Fibroblast of mammary gland (primary cell): ENCODE measurements at regions not wholly inside any gene's neighbourhood (a gene's known extent, or its start where the extent isn't known, plus 50 kb on each side); places are given as distances from the start of the nearest gene placed in this dataset.

Source experiments
- DNase-seq: peaks from one replicate; pipeline ENCODE4 v3.0.0-alpha.2; 2010; ENCODE audit warnings: low read depth
- H3K4me3 ChIP-seq: 2 replicates; pipeline ENCODE4 v1.5.1; 2011; ENCODE audit warnings: low read depth, mild to moderate bottlenecking, low read length, moderate library complexity; ENCODE audit not compliant: control insufficient read depth
- TF ChIP-seq, protein P1 (sequence below): conservative IDR thresholded peaks from 2 replicates; pipeline ENCODE4 v1.5.1; 2011; ENCODE audit warnings: low read depth, low read length, inconsistent platforms; ENCODE audit not compliant: control insufficient read depth, insufficient read depth

- DNase-seq: no peak
- TF ChIP-seq, protein P1, sequence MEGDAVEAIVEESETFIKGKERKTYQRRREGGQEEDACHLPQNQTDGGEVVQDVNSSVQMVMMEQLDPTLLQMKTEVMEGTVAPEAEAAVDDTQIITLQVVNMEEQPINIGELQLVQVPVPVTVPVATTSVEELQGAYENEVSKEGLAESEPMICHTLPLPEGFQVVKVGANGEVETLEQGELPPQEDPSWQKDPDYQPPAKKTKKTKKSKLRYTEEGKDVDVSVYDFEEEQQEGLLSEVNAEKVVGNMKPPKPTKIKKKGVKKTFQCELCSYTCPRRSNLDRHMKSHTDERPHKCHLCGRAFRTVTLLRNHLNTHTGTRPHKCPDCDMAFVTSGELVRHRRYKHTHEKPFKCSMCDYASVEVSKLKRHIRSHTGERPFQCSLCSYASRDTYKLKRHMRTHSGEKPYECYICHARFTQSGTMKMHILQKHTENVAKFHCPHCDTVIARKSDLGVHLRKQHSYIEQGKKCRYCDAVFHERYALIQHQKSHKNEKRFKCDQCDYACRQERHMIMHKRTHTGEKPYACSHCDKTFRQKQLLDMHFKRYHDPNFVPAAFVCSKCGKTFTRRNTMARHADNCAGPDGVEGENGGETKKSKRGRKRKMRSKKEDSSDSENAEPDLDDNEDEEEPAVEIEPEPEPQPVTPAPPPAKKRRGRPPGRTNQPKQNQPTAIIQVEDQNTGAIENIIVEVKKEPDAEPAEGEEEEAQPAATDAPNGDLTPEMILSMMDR: no peak
- no peak overlapping the region for H3K4me3 ChIP-seq
These were observed 319.5 kb downstream of the PRL start for GRCh38 chr6:21977346-21977745.

DNA sequence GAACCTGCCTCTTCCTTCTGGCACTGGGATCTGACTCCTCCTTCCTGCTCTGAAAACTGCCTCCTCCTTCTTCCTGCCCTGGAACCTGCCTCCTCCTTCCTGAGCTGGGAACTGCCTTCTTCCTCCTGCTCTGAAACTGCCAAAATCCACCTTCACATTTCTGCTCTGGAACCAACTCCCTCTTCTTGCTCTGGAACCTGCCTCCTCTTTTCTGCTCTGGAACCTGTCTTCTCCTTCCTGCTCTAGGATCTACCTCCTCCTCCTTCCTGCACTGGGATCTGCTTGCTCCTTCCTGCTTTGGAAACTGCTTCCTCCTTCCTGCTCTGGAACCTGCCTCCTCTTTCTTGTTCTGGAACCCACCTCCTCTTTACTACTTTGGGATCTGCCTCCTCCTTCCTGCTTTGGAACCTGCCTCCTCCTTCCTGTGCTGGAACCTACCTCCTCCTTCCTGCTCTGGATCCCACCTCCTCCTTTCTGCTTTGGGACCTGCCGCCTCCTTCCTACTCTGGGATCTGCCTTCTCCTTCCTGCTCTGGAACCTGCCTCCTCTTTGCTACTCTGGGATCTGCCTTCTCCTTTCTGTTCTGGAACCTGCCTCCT, 315.5 kb downstream of the PRL start:
- no peak for DNase-seq
- TF ChIP-seq, protein P1: no peak
- H3K4me3 ChIP-seq: no peak overlapping the region

DNA sequence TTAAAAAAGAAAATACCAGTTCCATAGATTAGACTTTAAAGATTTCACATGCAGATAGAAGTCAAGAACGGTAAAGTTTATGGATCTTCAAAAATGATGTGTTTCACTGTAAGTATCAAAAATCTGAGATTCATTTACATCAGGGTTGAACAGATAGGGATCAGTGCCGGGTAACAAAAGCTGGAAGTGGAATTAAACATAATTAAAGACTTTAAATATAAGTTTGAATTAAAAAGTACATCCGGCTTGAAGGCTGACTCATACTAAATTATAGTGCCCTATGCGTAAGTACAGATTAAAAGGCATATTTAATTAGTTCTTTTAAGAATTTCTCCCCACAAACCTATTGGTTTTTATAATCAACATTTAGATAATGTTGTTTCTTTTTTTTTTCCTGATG, 312.7 kb downstream of the PRL start:
- no peak for DNase-seq
- TF ChIP-seq, protein P1: no peak

DNA sequence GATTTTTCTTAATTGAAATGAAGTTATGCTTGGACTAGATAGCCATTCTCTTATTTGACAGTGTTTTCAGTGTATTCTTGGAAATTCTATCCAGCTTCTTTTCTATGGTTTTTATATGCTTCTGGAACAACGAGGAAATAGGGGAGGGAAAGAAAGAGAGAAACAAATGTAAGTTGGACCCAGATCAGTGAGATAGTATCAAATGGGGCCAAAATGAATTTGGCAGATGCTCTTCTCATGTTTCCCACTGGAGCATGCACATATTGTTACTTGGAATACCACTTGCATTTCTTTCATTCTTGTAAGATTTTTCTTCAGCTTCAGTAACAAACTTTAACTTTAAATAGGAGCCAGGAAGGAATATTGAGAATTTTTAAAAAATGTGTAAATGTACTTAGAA, 312.3 kb downstream of the PRL start:
- H3K4me3 ChIP-seq: no peak overlapping the region
- no peak for DNase-seq
- TF ChIP-seq, protein P1: no peak

More for the DNA sequence above, 312.7 kb downstream of the PRL start:
- no peak overlapping the region for H3K4me3 ChIP-seq

- TF ChIP-seq, protein P1: no peak
- H3K4me3 ChIP-seq: no peak overlapping the region
- DNase-seq: no peak
These were observed 310.9 kb downstream of the PRL start for GRCh38 chr6:21985904-21986303.

DNA sequence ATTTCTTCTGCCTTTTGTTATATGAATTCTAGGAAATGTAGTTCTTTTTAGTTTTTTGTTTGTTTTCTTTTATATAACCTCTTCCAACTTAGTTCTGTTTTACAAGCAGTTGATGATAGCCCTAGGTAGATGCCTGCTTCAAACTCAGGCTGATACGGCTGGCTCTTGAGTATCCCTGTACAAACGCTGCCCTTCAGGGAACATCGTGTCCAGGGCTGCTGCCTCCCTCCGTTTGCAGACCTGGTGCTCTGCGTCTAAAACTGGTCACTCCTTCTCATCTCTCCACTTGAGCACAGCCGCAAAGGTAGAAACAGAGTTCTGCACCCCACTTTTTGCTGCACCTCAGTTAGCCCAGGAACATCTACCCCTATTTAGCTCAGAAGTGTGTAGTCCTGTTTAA, 310.1 kb downstream of the PRL start:
- TF ChIP-seq, protein P1: no peak
- no peak for DNase-seq
- no peak overlapping the region for H3K4me3 ChIP-seq

DNA sequence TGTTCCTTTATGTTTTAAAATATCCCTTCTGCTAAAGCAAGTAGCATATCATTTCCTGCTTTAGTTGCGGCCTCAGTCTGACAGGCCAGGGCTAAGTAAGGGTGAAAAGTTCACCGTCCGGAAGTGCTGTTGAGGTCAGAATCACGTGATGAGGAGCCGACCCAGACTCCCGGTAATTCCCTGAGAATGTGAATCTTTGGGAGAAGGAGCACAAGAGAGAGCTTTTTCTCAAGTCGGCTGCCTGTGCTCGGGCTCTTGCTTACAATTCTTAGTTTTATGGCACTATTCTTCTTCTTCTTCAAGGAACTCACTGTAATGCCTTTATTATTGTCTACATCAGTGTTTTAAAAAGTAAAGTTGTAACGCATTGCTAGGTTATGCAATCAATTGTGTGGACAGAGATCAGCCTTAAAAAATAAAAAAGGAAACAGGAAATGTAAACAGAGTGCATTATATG, 309.3 kb downstream of the PRL start:
- peak; percentile 90 for DNase-seq
- no peak overlapping the region for H3K4me3 ChIP-seq

More for the DNA sequence above, 309.3 kb downstream of the PRL start:
- TF ChIP-seq, protein P1: no peak
